ENCODE measurements at regions not wholly inside any gene's neighbourhood (a gene's known extent, or its start where the extent isn't known, plus 50 kb on each side); places are given as distances from the start of the nearest gene placed in this dataset.

DNA sequence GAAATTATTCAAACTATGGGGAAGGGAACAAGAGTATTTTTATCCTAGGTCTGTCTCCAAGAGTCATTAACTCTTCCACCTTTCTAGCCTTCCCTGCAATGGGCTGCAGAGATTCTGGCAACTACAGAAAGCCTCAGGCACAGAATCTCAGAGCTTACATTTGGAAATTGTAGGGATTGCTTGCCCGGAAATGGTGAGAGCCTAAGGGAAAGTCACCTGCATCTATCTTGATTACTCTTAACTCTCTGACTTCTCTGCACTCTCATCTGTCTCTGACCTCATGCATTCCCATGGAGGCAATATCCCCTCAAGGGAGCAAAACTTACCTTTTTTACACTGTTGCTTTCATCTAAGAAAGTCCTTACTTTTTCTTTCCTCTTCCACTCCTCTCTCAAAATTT lies 513.2 kb upstream of the MARCKS start:
- Histone ChIP-seq H3K4me1 (no peaks in the 10 kb centered on the region), H3K9me3 (no peaks in the 10 kb centered on the region), H3K4me3 (no peak overlapping the region), H3K27me3 (no peaks in the 10 kb centered on the region), H3K36me3 (no peaks in the 10 kb centered on the region), H3K27ac (no peak overlapping the region)
- intact Hi-C loops (cut with DNase I), result no loop called here
- TF ChIP-seq CTCF (IDR thresholded peaks at IDR 0.05) (no peak), POLR2A (IDR thresholded peaks at IDR 0.05) (no peak)
- no peak for DNase-seq
- WGBS, 2 donors, result 0 to 38% methylated on average over 1 of the region's 1 CpG

GRCh38 chr6:113344969-113345368 lies 512.2 kb upstream of the MARCKS start:
- intact Hi-C loops (cut with DNase I), result no loop called here

GRCh38 chr6:113347436-113347835 lies 509.7 kb upstream of the MARCKS start:
- Histone ChIP-seq H3K27me3 (no peaks in the 10 kb centered on the region), H3K36me3 (no peaks in the 10 kb centered on the region), H3K27ac (no peak overlapping the region), H3K9me3 (no peaks in the 10 kb centered on the region), H3K4me1 (peaks cover 5 to 26% (median 14%) of the 10 kb centered on the region in 3 donors), H3K4me3 (no peak overlapping the region)
- DNase-seq, result no peak
- TF ChIP-seq CTCF (IDR thresholded peaks at IDR 0.05), result no peak
- no peak for TF ChIP-seq POLR2A (IDR thresholded peaks at IDR 0.05)
- 70 to 71% methylated on average over 3 of the region's 3 CpGs for WGBS, 2 donors
- intact Hi-C loops (cut with DNase I), result no loop called here

More at GRCh38 chr6:113344969-113345368, 512.2 kb upstream of the MARCKS start:
- H3K27me3 ChIP-seq, result no peaks in the 10 kb centered on the region
- peaks cover 0 to 2% (median 0%) of the 10 kb centered on the region in 3 donors for H3K4me1 ChIP-seq
- H3K36me3 ChIP-seq, result no peaks in the 10 kb centered on the region
- H3K9me3 ChIP-seq, result no peaks in the 10 kb centered on the region
- no peak for DNase-seq
- WGBS, 2 donors, result 93 to 96% methylated on average over 2 of the region's 2 CpGs
- H3K4me3 ChIP-seq, result no peak overlapping the region
- H3K27ac ChIP-seq, result no peak overlapping the region
- no peak for TF ChIP-seq POLR2A (IDR thresholded peaks at IDR 0.05)
- TF ChIP-seq CTCF (IDR thresholded peaks at IDR 0.05), result no peak

DNA sequence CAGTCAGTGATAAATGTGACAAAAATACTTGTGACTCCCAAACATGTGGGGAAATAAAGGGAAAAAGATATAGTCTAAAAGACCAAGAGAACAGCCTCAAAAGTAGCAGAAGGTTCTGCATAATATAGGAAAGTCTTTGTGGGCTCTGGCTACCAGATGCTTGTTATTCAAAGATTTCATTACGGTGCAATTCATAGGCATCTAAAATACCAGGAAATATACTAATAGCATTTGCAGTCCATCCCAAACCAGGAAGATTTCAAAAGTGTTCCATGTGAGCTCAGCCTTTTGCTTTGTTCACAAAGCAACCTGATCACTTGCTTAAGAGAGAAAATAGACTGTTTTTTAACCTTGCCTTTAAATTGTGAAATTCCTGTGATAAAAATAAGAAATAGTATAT lies 506.7 kb upstream of the MARCKS start:
- DNase-seq, result no peak
- H3K9me3 ChIP-seq, result no peaks in the 10 kb centered on the region
- peak overlapping the region in 2 of 4 donors; percentile 16 to 65 for H3K27ac ChIP-seq
- intact Hi-C loops (cut with DNase I), result no loop called here
- no peaks in the 10 kb centered on the region for H3K27me3 ChIP-seq
- no peaks in the 10 kb centered on the region for H3K36me3 ChIP-seq
- WGBS, 2 donors, result 0 to 78% methylated on average over 1 of the region's 1 CpG
- H3K4me3 ChIP-seq, result no peak overlapping the region
- TF ChIP-seq CTCF (IDR thresholded peaks at IDR 0.05) (no peak), POLR2A (IDR thresholded peaks at IDR 0.05) (no peak)
- peaks cover 5 to 38% (median 17%) of the 10 kb centered on the region in 3 donors for H3K4me1 ChIP-seq

- H3K4me1 ChIP-seq, result peaks cover 5 to 38% (median 17%) of the 10 kb centered on the region in 3 donors
- no peaks in the 10 kb centered on the region for H3K9me3 ChIP-seq
- TF ChIP-seq POLR2A (IDR thresholded peaks at IDR 0.05) (no peak), CTCF (IDR thresholded peaks at IDR 0.05) (no peak)
- 39 to 50% methylated on average over 4 of the region's 4 CpGs for WGBS, 2 donors
- DNase-seq, result no peak
- H3K4me3 ChIP-seq, result no peak overlapping the region
- intact Hi-C loops (cut with DNase I), result no loop called here
- H3K36me3 ChIP-seq, result no peaks in the 10 kb centered on the region
- no peaks in the 10 kb centered on the region for H3K27me3 ChIP-seq
- peak overlapping the region in 2 of 4 donors; percentile 56 to 65 for H3K27ac ChIP-seq
Measured at GRCh38 chr6:113351173-113351834, 505.8 kb upstream of the MARCKS start.

Measured in esophagus squamous epithelium (tissue), 5 donors.